ENCODE measurements at regions not wholly inside any gene's neighbourhood (a gene's known extent, or its start where the extent isn't known, plus 50 kb on each side); places are given as distances from the start of the nearest gene placed in this dataset.
"Not testable (repeated sequence)": the region's sequence is repeated elsewhere in the genome, so short reads cannot be mapped to it uniquely, and the experiment has no call there.

GRCh38 chr1:221217029-221217428 lies 337.8 kb downstream of the HLX start:
- in situ Hi-C loops (cut with MboI; ENCODE audit: low pct_unique_long_range_greater_than_20kb, low sequenced_read_pairs), result no loop called here
- no peak for DNase-seq

- in situ Hi-C loops (cut with MboI; ENCODE audit: low pct_unique_long_range_greater_than_20kb, low sequenced_read_pairs), result no loop called here
- no peak for DNase-seq
Observed at GRCh38 chr1:221223281-221223680, 344.0 kb downstream of the HLX start.

GRCh38 chr1:221227460-221227859 lies 348.2 kb downstream of the HLX start:
- in situ Hi-C loops (cut with MboI; ENCODE audit: low pct_unique_long_range_greater_than_20kb, low sequenced_read_pairs), result no loop called here
- no peak for DNase-seq

- in situ Hi-C loops (cut with MboI; ENCODE audit: low pct_unique_long_range_greater_than_20kb, low sequenced_read_pairs), result no loop called here
- no peak for DNase-seq
Observed at GRCh38 chr1:221227872-221228337, 348.7 kb downstream of the HLX start.

- in situ Hi-C loops (cut with MboI; ENCODE audit: low pct_unique_long_range_greater_than_20kb, low sequenced_read_pairs), result no loop called here
- DNase-seq, result no peak
Observed at GRCh38 chr1:221228594-221228993, 349.4 kb downstream of the HLX start.

GRCh38 chr1:221230605-221231004 lies 351.4 kb downstream of the HLX start:
- no peak for DNase-seq
- in situ Hi-C loops (cut with MboI; ENCODE audit: low pct_unique_long_range_greater_than_20kb, low sequenced_read_pairs), result no loop called here

- no peak for DNase-seq
- in situ Hi-C loops (cut with MboI; ENCODE audit: low pct_unique_long_range_greater_than_20kb, low sequenced_read_pairs), result no loop called here
Observed at GRCh38 chr1:221234791-221235190, 355.5 kb downstream of the HLX start.

- DNase-seq, result no peak
- in situ Hi-C loops (cut with MboI; ENCODE audit: low pct_unique_long_range_greater_than_20kb, low sequenced_read_pairs), result no loop called here
Observed at GRCh38 chr1:221237587-221237986, 358.3 kb downstream of the HLX start.

GRCh38 chr1:221239181-221239580 lies 359.9 kb downstream of the HLX start:
- in situ Hi-C loops (cut with MboI; ENCODE audit: low pct_unique_long_range_greater_than_20kb, low sequenced_read_pairs), result no loop called here

GRCh38 chr1:221239792-221240191 lies 360.5 kb downstream of the HLX start:
- in situ Hi-C loops (cut with MboI; ENCODE audit: low pct_unique_long_range_greater_than_20kb, low sequenced_read_pairs), result no loop called here
- DNase-seq, result no peak

More at GRCh38 chr1:221239181-221239580, 359.9 kb downstream of the HLX start:
- no peak for DNase-seq

GRCh38 chr1:221240690-221241089 lies 361.4 kb downstream of the HLX start:
- DNase-seq, result no peak
- in situ Hi-C loops (cut with MboI; ENCODE audit: low pct_unique_long_range_greater_than_20kb, low sequenced_read_pairs), result no loop called here

GRCh38 chr1:221241157-221241556 lies 361.9 kb downstream of the HLX start:
- DNase-seq, result no peak
- in situ Hi-C loops (cut with MboI; ENCODE audit: low pct_unique_long_range_greater_than_20kb, low sequenced_read_pairs), result no loop called here

GRCh38 chr1:221241592-221241991 lies 362.3 kb downstream of the HLX start:
- in situ Hi-C loops (cut with MboI; ENCODE audit: low pct_unique_long_range_greater_than_20kb, low sequenced_read_pairs), result no loop called here
- DNase-seq, result no peak

- no peak for DNase-seq
- in situ Hi-C loops (cut with MboI; ENCODE audit: low pct_unique_long_range_greater_than_20kb, low sequenced_read_pairs), result no loop called here
Observed at GRCh38 chr1:221246067-221246466, 366.8 kb downstream of the HLX start.

- in situ Hi-C loops (cut with MboI; ENCODE audit: low pct_unique_long_range_greater_than_20kb, low sequenced_read_pairs), result no loop called here
- no peak for DNase-seq
Observed at GRCh38 chr1:221246628-221247415, 367.6 kb downstream of the HLX start.

GRCh38 chr1:221251580-221251979 lies 372.3 kb downstream of the HLX start:
- in situ Hi-C loops (cut with MboI; ENCODE audit: low pct_unique_long_range_greater_than_20kb, low sequenced_read_pairs), result no loop called here
- DNase-seq, result no peak

- in situ Hi-C loops (cut with MboI; ENCODE audit: low pct_unique_long_range_greater_than_20kb, low sequenced_read_pairs), result no loop called here
- no peak for DNase-seq
Observed at GRCh38 chr1:221254813-221255212, 375.6 kb downstream of the HLX start.

- in situ Hi-C loops (cut with MboI; ENCODE audit: low pct_unique_long_range_greater_than_20kb, low sequenced_read_pairs), result no loop called here
- DNase-seq, result no peak
Observed at GRCh38 chr1:221256773-221257172, 377.5 kb downstream of the HLX start.

GRCh38 chr1:221257548-221257947 lies 378.3 kb downstream of the HLX start:
- DNase-seq; in situ Hi-C loops (cut with MboI; ENCODE audit: low pct_unique_long_range_greater_than_20kb, low sequenced_read_pairs): not testable (repeated sequence)

- in situ Hi-C loops (cut with MboI; ENCODE audit: low pct_unique_long_range_greater_than_20kb, low sequenced_read_pairs); DNase-seq: not testable (repeated sequence)
Observed at GRCh38 chr1:221262677-221263076, 383.4 kb downstream of the HLX start.
